ENCODE measurements at regions not wholly inside any gene's neighbourhood (a gene's known extent, or its start where the extent isn't known, plus 50 kb on each side); places are given as distances from the start of the nearest gene placed in this dataset.

- TF ChIP-seq CTCF (IDR thresholded peaks at IDR 0.05 in 2 of 3, conservative IDR thresholded peaks at IDR 0.05 in 1 of 3; ENCODE audit: borderline replicate concordance in 1 of 3, insufficient read depth in 1 of 3, low read depth in 2 of 3, low read length in 2 of 3) (no peak), EGR1 (IDR thresholded peaks at IDR 0.05; ENCODE audit: low read depth) (no peak), SRF (IDR thresholded peaks at IDR 0.05; ENCODE audit: low read depth) (no peak), EZH2 (IDR thresholded peaks at IDR 0.05) (no peak), POLR2A (IDR thresholded peaks at IDR 0.05; ENCODE audit: borderline replicate concordance, extremely low read depth, insufficient read depth, insufficient read length) (no peak), POLR2AphosphoS5 (IDR thresholded peaks at IDR 0.05; ENCODE audit: low read depth, low read length) (no peak), SP1 (IDR thresholded peaks at IDR 0.05; ENCODE audit: low read depth) (no peak), ZBTB33 (IDR thresholded peaks at IDR 0.05; ENCODE audit: extremely low read depth, insufficient replicate concordance, low read length) (no peak), RAD21 (IDR thresholded peaks at IDR 0.05; ENCODE audit: low read depth) (no peak), ZFX (IDR thresholded peaks at IDR 0.05) (no peak), REST (IDR thresholded peaks at IDR 0.05; ENCODE audit: low read depth) (no peak), EZH2phosphoT487 (IDR thresholded peaks at IDR 0.05; ENCODE audit: borderline replicate concordance) (no peak), JUND (IDR thresholded peaks at IDR 0.05) (no peak), MAX (IDR thresholded peaks at IDR 0.05) (no peak)
Observed at GRCh38 chr2:76044701-76045100, 334.0 kb upstream of the GCFC2 start.
